GM19395 (cell line): ENCODE measurements at regions not wholly inside any gene's neighbourhood (a gene's known extent, or its start where the extent isn't known, plus 50 kb on each side); places are given as distances from the start of the nearest gene placed in this dataset.

Experiments
- ATAC-seq: cut with Tn5 transposase; IDR thresholded peaks from one replicate; pipeline ENCODE4 v1.9.1; 2021; ENCODE audit warnings: mild to moderate bottlenecking, moderate library complexity; ENCODE audit not compliant: unreplicated experiment

GRCh38 chr12:75581515-75581914 is 70.1 kb upstream of the KRR1 start:
- ATAC-seq: no peak

GRCh38 chr12:75579552-75579951 is 68.1 kb upstream of the KRR1 start:
- no peak for ATAC-seq

- no peak for ATAC-seq
Observed at GRCh38 chr12:75578546-75578945, 67.1 kb upstream of the KRR1 start.

GRCh38 chr12:75577812-75578211 is 66.4 kb upstream of the KRR1 start:
- ATAC-seq: no peak

GRCh38 chr12:75571656-75572205 is 60.3 kb upstream of the KRR1 start:
- ATAC-seq: no peak

- ATAC-seq: no peak
Observed at GRCh38 chr12:75571204-75571603, 59.8 kb upstream of the KRR1 start.

GRCh38 chr12:75568801-75569200 is 57.4 kb upstream of the KRR1 start:
- no peak for ATAC-seq

GRCh38 chr12:75568393-75568792 is 57.0 kb upstream of the KRR1 start:
- no peak for ATAC-seq

- ATAC-seq: no peak
Observed at GRCh38 chr12:75565795-75566194, 54.4 kb upstream of the KRR1 start.

- ATAC-seq: no peak
Observed at GRCh38 chr12:75564852-75565251, 53.4 kb upstream of the KRR1 start.

GRCh38 chr12:75564398-75564797 is 53.0 kb upstream of the KRR1 start:
- no peak for ATAC-seq

- ATAC-seq: no peak
Observed at GRCh38 chr12:75563351-75563750, 51.9 kb upstream of the KRR1 start.

- ATAC-seq: no peak
Observed at GRCh38 chr12:75561921-75562320, 50.5 kb upstream of the KRR1 start.
